GM19324 (cell line): ENCODE measurements at regions not wholly inside any gene's neighbourhood (a gene's known extent, or its start where the extent isn't known, plus 50 kb on each side); places are given as distances from the start of the nearest gene placed in this dataset.
"Not testable (repeated sequence)": the region's sequence is repeated elsewhere in the genome, so short reads cannot be mapped to it uniquely, and the experiment has no call there.

Experiments
- ATAC-seq: cut with Tn5 transposase; IDR thresholded peaks from one replicate; pipeline ENCODE4 v1.9.1; 2021; ENCODE audit warnings: mild to moderate bottlenecking, moderate library complexity; ENCODE audit not compliant: unreplicated experiment, low FRiP score

GRCh38 chr4:133385161-133385954 is 236.3 kb downstream of the PCDH10 start:
- no peak for ATAC-seq

GRCh38 chr4:133379681-133380438 is 230.8 kb downstream of the PCDH10 start:
- ATAC-seq, result no peak

- ATAC-seq, result no peak
These were observed 228.2 kb downstream of the PCDH10 start for GRCh38 chr4:133377286-133377685.

GRCh38 chr4:133372699-133373098 is 223.6 kb downstream of the PCDH10 start:
- ATAC-seq, result no peak

- ATAC-seq, result no peak
These were observed 206.5 kb downstream of the PCDH10 start for GRCh38 chr4:133355633-133356032.

- no peak for ATAC-seq
These were observed 198.3 kb downstream of the PCDH10 start for GRCh38 chr4:133347409-133347808.

- no peak for ATAC-seq
These were observed 175.4 kb downstream of the PCDH10 start for GRCh38 chr4:133324491-133324890.

GRCh38 chr4:133323670-133324069 is 174.6 kb downstream of the PCDH10 start:
- ATAC-seq, result no peak

GRCh38 chr4:133320576-133321170 is 171.6 kb downstream of the PCDH10 start:
- ATAC-seq, result no peak

- no peak for ATAC-seq
These were observed 167.8 kb downstream of the PCDH10 start for GRCh38 chr4:133316909-133317308.

- ATAC-seq, result no peak
These were observed 165.9 kb downstream of the PCDH10 start for GRCh38 chr4:133314991-133315390.

- no peak for ATAC-seq
These were observed 138.3 kb downstream of the PCDH10 start for GRCh38 chr4:133287396-133287795.

- no peak for ATAC-seq
These were observed 129.5 kb downstream of the PCDH10 start for GRCh38 chr4:133278591-133278990.

- not testable (repeated sequence) for ATAC-seq
These were observed 128.8 kb downstream of the PCDH10 start for GRCh38 chr4:133277940-133278339.

GRCh38 chr4:133275246-133275645 is 126.2 kb downstream of the PCDH10 start:
- ATAC-seq, result no peak

- ATAC-seq, result no peak
These were observed 124.3 kb downstream of the PCDH10 start for GRCh38 chr4:133273401-133273800.

GRCh38 chr4:133270021-133270570 is 121.0 kb downstream of the PCDH10 start:
- ATAC-seq, result no peak

GRCh38 chr4:133268205-133268604 is 119.1 kb downstream of the PCDH10 start:
- ATAC-seq, result no peak

- ATAC-seq, result not testable (repeated sequence)
These were observed 118.4 kb downstream of the PCDH10 start for GRCh38 chr4:133267506-133267905.

GRCh38 chr4:133266966-133267365 is 117.9 kb downstream of the PCDH10 start:
- not testable (repeated sequence) for ATAC-seq

GRCh38 chr4:133264251-133264650 is 115.2 kb downstream of the PCDH10 start:
- not testable (repeated sequence) for ATAC-seq
